ENCODE measurements at regions not wholly inside any gene's neighbourhood (a gene's known extent, or its start where the extent isn't known, plus 50 kb on each side); places are given as distances from the start of the nearest gene placed in this dataset.

DNA sequence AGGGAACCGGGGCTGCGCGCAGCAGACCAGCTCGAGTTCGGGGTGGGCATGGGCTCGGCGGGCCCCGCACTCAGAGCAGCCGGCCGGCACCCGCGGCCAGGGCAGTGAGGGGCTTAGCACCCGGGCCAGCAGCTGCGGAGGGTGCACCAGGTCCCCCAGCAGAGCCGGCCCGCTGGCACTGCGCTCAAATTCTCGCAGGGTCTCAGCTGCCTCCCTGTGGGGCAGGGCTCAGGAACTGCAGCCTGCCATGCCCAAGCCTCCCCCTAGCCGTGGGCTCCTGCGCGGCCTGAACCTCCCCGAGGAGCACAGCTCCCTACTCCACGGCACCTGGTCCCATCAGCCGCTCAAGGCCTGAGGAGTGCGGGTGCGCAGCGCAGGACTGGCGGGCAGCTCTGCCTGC is 172.9 kb upstream of the SLC30A5 start:
- H3K27me3 ChIP-seq (ENCODE audit: control insufficient read depth in 2 of 2, insufficient read depth in 2 of 2, low read length in 2 of 2): no peaks in the 10 kb centered on the region
- H3K27me3 Mint-ChIP-seq: peaks cover 0 to 12% (median 8%) of the 10 kb centered on the region in 5 donors
- H3K4me3 ChIP-seq (ENCODE audit: low read length): no peak overlapping the region
- DNase-seq (no peak), ATAC-seq (no peak)
- no peaks in the 10 kb centered on the region for H3K4me1 ChIP-seq (ENCODE audit: control insufficient read depth in 2 of 2, insufficient read depth in 2 of 2, low read length in 2 of 2)
- no peak overlapping the region for H3K27ac Mint-ChIP-seq
- no peak overlapping the region for H3K4me3 Mint-ChIP-seq
- peaks cover 0 to 10% (median 0%) of the 10 kb centered on the region in 5 donors for H3K36me3 Mint-ChIP-seq
- H3K36me3 ChIP-seq (ENCODE audit: control insufficient read depth in 2 of 3, insufficient read depth in 3 of 3, low read length in 3 of 3): no peaks in the 10 kb centered on the region
- no peaks in the 10 kb centered on the region for H3K4me1 Mint-ChIP-seq
- ChIA-PET CTCF (no interaction called here), POLR2A (no interaction called here)
- H3K9me3 Mint-ChIP-seq: peaks cover 0 to 18% (median 8%) of the 10 kb centered on the region in 11 donors
- intact Hi-C loops (cut with micrococcal nuclease): no loop called here
- H3K9me3 ChIP-seq (ENCODE audit: control insufficient read depth in 2 of 3, low read length in 3 of 3): no peaks in the 10 kb centered on the region
- no peak overlapping the region for H3K27ac ChIP-seq (ENCODE audit: low read depth, low read length)

DNA sequence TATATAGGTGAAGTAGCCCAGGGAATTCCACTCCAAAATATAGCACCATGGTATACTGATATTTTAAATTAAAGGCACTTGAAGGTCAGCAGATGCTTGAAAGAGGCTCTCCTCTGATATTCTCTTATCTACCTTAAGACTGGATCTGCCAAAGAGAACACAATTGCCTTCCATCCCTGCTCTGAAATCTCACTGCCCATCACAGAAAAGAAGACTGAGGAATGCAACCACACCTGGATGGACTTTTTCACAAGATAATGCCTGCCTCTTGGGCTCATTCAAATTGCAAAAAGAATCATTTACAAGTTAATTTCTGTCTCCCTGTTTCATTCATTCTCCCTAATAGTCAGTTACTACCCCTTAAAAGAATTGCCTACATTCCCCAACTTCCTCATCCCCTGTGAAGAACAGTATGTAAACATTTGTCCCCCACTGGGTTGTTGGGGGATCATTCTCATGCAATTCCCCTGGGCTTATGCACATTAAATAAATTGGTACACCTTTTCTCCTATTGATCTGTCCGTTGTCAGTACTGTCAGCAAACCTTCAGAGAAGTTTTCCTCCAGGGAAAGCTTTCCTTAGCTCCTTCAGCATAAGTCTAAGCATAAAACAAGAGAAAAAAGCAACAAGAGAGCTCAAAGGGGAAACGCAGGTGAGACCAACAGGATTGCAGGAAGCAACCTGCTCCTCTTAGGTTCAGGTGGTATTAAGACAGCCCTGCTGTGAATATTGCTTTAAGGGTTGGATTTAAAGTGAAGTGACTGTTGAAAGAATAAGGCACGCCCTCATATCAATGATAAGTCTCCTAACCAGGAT is 171.4 kb upstream of the SLC30A5 start:
- POLR2A ChIA-PET: no interaction called here
- Mint-ChIP-seq H3K36me3 (peaks cover 0 to 10% (median 0%) of the 10 kb centered on the region in 5 donors), H3K27me3 (peaks cover 0 to 12% (median 5%) of the 10 kb centered on the region in 5 donors), H3K9me3 (peaks cover 0 to 16% (median 8%) of the 10 kb centered on the region in 11 donors), H3K4me1 (no peaks in the 10 kb centered on the region), H3K27ac (no peak overlapping the region), H3K4me3 (no peak overlapping the region)
- no peaks in the 10 kb centered on the region for H3K36me3 ChIP-seq (ENCODE audit: control insufficient read depth in 2 of 3, insufficient read depth in 3 of 3, low read length in 3 of 3)
- CTCF ChIA-PET: no interaction called here
- H3K27me3 ChIP-seq (ENCODE audit: control insufficient read depth in 2 of 2, insufficient read depth in 2 of 2, low read length in 2 of 2): no peaks in the 10 kb centered on the region
- H3K27ac ChIP-seq (ENCODE audit: low read depth, low read length): no peak overlapping the region
- no peak overlapping the region for H3K4me3 ChIP-seq (ENCODE audit: low read length)
- no peaks in the 10 kb centered on the region for H3K9me3 ChIP-seq (ENCODE audit: control insufficient read depth in 2 of 3, low read length in 3 of 3)
- intact Hi-C loops (cut with micrococcal nuclease): no loop called here
- no peaks in the 10 kb centered on the region for H3K4me1 ChIP-seq (ENCODE audit: control insufficient read depth in 2 of 2, insufficient read depth in 2 of 2, low read length in 2 of 2)
- no peak for DNase-seq
- no peak for ATAC-seq

DNA sequence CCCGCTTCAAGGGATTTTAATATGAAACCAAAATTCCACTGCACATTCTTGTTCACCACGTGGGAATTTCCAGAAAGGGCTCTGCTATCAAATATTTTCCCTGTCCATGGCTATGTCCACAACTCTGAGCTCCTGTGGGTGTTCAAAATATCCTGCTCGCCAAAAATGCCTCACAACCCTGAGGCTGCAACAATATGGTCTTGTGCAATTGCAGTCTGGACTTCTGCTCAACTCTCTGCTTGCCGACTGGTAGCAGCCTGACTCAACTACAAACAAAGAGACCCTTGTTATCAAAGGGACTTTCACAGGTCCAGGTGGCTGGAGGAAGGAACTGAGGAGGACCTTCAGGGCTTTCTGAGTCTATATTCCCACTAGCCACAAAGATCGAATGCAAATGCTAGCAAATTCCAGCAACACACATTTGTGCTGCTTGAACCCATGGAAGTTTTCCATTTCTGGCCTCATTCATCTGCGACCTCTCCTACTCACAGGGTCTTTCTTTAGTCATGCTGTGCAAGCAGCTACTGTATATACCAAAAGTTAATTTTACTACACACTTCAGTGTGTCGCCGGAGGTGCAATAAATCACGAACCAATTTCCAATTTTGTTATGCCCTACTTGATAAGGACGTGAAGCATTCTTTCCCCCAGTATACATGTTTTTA is 169.2 kb upstream of the SLC30A5 start:
- no peak for DNase-seq
- CTCF ChIA-PET: no interaction called here
- H3K27me3 Mint-ChIP-seq: peaks cover 0 to 12% (median 4%) of the 10 kb centered on the region in 5 donors
- H3K4me3 Mint-ChIP-seq: no peak overlapping the region
- H3K9me3 Mint-ChIP-seq: peaks cover 0 to 4% (median 0%) of the 10 kb centered on the region in 11 donors
- Histone ChIP-seq H3K4me1 (ENCODE audit: control insufficient read depth in 2 of 2, insufficient read depth in 2 of 2, low read length in 2 of 2) (no peaks in the 10 kb centered on the region), H3K27ac (ENCODE audit: low read depth, low read length) (no peak overlapping the region), H3K36me3 (ENCODE audit: control insufficient read depth in 2 of 3, insufficient read depth in 3 of 3, low read length in 3 of 3) (no peaks in the 10 kb centered on the region), H3K9me3 (ENCODE audit: control insufficient read depth in 2 of 3, low read length in 3 of 3) (no peaks in the 10 kb centered on the region), H3K27me3 (ENCODE audit: control insufficient read depth in 2 of 2, insufficient read depth in 2 of 2, low read length in 2 of 2) (no peaks in the 10 kb centered on the region), H3K4me3 (ENCODE audit: low read length) (no peak overlapping the region)
- H3K27ac Mint-ChIP-seq: no peak overlapping the region
- H3K36me3 Mint-ChIP-seq: no peaks in the 10 kb centered on the region
- intact Hi-C loops (cut with micrococcal nuclease): no loop called here
- ATAC-seq: no peak
- H3K4me1 Mint-ChIP-seq: no peaks in the 10 kb centered on the region
- POLR2A ChIA-PET: no interaction called here

DNA sequence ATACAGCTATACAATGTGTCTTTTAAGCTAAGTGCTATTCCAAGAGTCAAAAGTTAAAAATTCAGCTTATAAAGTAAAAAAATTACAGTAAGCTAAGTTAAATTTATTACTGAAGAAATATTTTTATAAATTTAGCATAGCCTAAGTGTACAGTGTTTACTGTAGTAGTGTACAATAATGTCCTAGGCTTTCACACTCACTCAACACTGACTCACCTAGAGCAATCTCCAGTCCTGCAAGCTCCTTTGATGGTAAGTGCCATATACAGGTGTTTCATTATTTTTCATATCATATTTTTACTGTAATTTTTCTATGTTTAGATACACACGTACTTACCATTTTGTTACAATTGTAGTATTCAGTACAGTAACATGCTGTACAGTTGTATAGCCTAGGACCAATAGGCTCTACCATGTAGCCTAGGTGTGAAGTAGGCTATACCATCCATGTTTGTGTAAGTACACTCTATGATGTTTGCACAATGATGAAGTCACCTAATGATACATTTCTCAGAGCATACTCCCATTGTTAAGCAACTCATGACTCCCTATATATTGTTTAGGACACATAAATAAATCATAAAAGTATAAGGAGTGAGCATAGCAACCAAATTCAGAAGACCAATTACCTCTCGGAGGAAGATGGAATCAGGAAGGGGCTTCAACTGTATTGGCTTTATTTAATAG is 165.1 kb upstream of the SLC30A5 start:
- Histone ChIP-seq H3K4me1 (ENCODE audit: control insufficient read depth in 2 of 2, insufficient read depth in 2 of 2, low read length in 2 of 2) (no peaks in the 10 kb centered on the region), H3K27ac (ENCODE audit: low read depth, low read length) (no peak overlapping the region), H3K4me3 (ENCODE audit: low read length) (no peak overlapping the region), H3K27me3 (ENCODE audit: control insufficient read depth in 2 of 2, insufficient read depth in 2 of 2, low read length in 2 of 2) (no peaks in the 10 kb centered on the region), H3K9me3 (ENCODE audit: control insufficient read depth in 2 of 3, low read length in 3 of 3) (peaks cover 0 to 25% (median 5%) of the 10 kb centered on the region in 3 experiments), H3K36me3 (ENCODE audit: control insufficient read depth in 2 of 3, insufficient read depth in 3 of 3, low read length in 3 of 3) (no peaks in the 10 kb centered on the region)
- ChIA-PET CTCF (no interaction called here), POLR2A (no interaction called here)
- H3K36me3 Mint-ChIP-seq: peaks cover 0 to 12% (median 3%) of the 10 kb centered on the region in 5 donors
- H3K27ac Mint-ChIP-seq: no peak overlapping the region
- H3K4me3 Mint-ChIP-seq: no peak overlapping the region
- H3K9me3 Mint-ChIP-seq: peaks cover under 1 to 36% (median 24%) of the 10 kb centered on the region in 11 donors
- no peaks in the 10 kb centered on the region for H3K4me1 Mint-ChIP-seq
- no peak for DNase-seq
- H3K27me3 Mint-ChIP-seq: peaks cover 0 to 6% (median 4%) of the 10 kb centered on the region in 5 donors
- intact Hi-C loops (cut with micrococcal nuclease): no loop called here
- no peak for ATAC-seq

DNA sequence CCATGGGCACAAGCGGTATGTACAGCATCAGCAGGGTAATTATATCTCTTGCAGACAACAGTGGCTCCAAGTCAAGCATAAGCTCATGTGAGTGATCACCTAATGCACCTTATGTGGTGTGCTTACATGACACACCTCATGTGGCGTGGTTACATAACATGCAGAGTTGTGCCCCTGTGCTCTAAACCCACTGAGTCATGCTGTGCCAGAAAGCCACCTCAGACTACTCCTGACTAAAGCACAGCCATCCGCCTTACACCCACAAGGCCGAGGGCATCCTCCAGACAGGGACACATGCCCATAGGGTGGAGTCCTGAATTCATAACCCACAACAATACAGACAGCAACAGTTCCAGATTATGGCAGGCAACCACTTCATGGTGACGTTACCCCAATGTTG is 163.7 kb upstream of the SLC30A5 start:
- ChIA-PET CTCF (no interaction called here), POLR2A (no interaction called here)
- DNase-seq: no peak
- no peaks in the 10 kb centered on the region for H3K4me1 ChIP-seq (ENCODE audit: control insufficient read depth in 2 of 2, insufficient read depth in 2 of 2, low read length in 2 of 2)
- Mint-ChIP-seq H3K9me3 (peaks cover 6 to 48% (median 30%) of the 10 kb centered on the region in 11 donors), H3K4me1 (no peaks in the 10 kb centered on the region), H3K27ac (no peak overlapping the region), H3K36me3 (peaks cover 0 to 12% (median 3%) of the 10 kb centered on the region in 5 donors), H3K4me3 (no peak overlapping the region), H3K27me3 (peaks cover 0 to 5% (median 4%) of the 10 kb centered on the region in 5 donors)
- intact Hi-C loops (cut with micrococcal nuclease): no loop called here
- H3K4me3 ChIP-seq (ENCODE audit: low read length): no peak overlapping the region
- no peak overlapping the region for H3K27ac ChIP-seq (ENCODE audit: low read depth, low read length)
- H3K9me3 ChIP-seq (ENCODE audit: control insufficient read depth in 2 of 3, low read length in 3 of 3): peaks cover 0 to 28% (median 5%) of the 10 kb centered on the region in 3 experiments
- no peaks in the 10 kb centered on the region for H3K36me3 ChIP-seq (ENCODE audit: control insufficient read depth in 2 of 3, insufficient read depth in 3 of 3, low read length in 3 of 3)
- no peaks in the 10 kb centered on the region for H3K27me3 ChIP-seq (ENCODE audit: control insufficient read depth in 2 of 2, insufficient read depth in 2 of 2, low read length in 2 of 2)
- ATAC-seq: no peak

DNA sequence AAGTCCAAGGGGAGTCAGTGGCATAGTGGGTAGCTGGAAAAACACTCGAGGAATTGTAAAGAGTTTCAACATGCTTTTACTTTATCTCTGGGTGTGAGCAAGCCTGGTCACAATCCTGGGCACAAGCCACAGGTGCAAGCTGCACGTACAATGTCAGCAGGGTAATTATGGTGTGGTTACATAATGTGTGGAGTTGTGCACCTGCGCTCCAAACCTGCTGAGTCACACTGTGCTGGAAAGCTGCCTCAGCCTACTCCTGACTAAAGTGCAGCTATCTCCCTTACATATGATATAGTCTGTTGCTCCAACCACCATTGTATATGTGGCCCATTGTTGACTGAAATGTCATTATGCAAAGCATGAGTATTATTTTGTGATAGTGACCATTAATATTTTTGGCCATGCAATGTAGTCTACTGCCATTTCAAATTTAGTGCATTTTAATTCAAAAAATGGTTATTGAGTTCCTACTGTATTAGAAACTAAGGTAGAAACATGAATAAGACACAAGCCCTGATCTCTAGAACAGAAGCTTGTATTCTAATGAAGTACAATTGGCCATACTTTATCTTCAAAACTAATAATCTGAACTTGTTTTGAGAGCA is 160.9 kb upstream of the SLC30A5 start:
- Mint-ChIP-seq H3K4me3 (no peak overlapping the region), H3K9me3 (peaks cover 6 to 49% (median 31%) of the 10 kb centered on the region in 11 donors), H3K36me3 (peaks cover 0 to 12% (median 3%) of the 10 kb centered on the region in 5 donors), H3K4me1 (no peaks in the 10 kb centered on the region), H3K27me3 (peaks cover 0 to 6% (median 0%) of the 10 kb centered on the region in 5 donors), H3K27ac (peak overlapping the region in 2 of 9 donors; percentile 39 to 59)
- CTCF ChIA-PET: no interaction called here
- DNase-seq (peak in 5 of 9 donors; percentile 13 to 40 (median 18)), ATAC-seq (no peak)
- intact Hi-C loops (cut with micrococcal nuclease): no loop called here
- H3K27ac ChIP-seq (ENCODE audit: low read depth, low read length): no peak overlapping the region
- H3K4me3 ChIP-seq (ENCODE audit: low read length): no peak overlapping the region
- no peaks in the 10 kb centered on the region for H3K27me3 ChIP-seq (ENCODE audit: control insufficient read depth in 2 of 2, insufficient read depth in 2 of 2, low read length in 2 of 2)
- H3K36me3 ChIP-seq (ENCODE audit: control insufficient read depth in 2 of 3, insufficient read depth in 3 of 3, low read length in 3 of 3): no peaks in the 10 kb centered on the region
- no peaks in the 10 kb centered on the region for H3K4me1 ChIP-seq (ENCODE audit: control insufficient read depth in 2 of 2, insufficient read depth in 2 of 2, low read length in 2 of 2)
- H3K9me3 ChIP-seq (ENCODE audit: control insufficient read depth in 2 of 3, low read length in 3 of 3): peaks cover 0 to 28% (median 5%) of the 10 kb centered on the region in 3 experiments
- POLR2A ChIA-PET: no interaction called here

All from naive thymus-derived CD4-positive, alpha-beta T cell (primary cell).